Right lobe of liver (tissue), 6 donors: ENCODE measurements at regions not wholly inside any gene's neighbourhood (a gene's known extent, or its start where the extent isn't known, plus 50 kb on each side); places are given as distances from the start of the nearest gene placed in this dataset.

ENCODE experiments used
- ATAC-seq, 4 donors: fragments of 200-7000 bp; cut with Tn5 transposase; one replicate each; pipeline ENCODE4 v1.9.1; 2020; ENCODE audit warnings: mild to moderate bottlenecking in 4 of 4, moderate library complexity in 4 of 4
- DNase-seq, 3 donors: peaks; one replicate each; pipeline ENCODE4 v3.0.0-alpha.2; 2020
- H3K27ac ChIP-seq, 3 donors: fragments of 200-600 bp; one replicate each; pipeline ENCODE4 v1.8.0; 2022
- H3K27me3 ChIP-seq, 2 donors: fragments of 200-600 bp; one replicate each; pipeline ENCODE4 v1.8.0; 2022
- H3K36me3 ChIP-seq, 4 donors: fragments of 200-600 bp; sonication (generic) in 1 of 4; one replicate each; pipeline versions ENCODE4 v1.5.1 to v1.8.0; 2017 to 2022; ENCODE audit warnings: control low read depth in 1 of 4
- H3K4me1 ChIP-seq, 4 donors: fragments of 200-600 bp; sonication (generic) in 1 of 4; one replicate each; pipeline versions ENCODE4 v1.5.1 to v1.8.0; 2017 to 2022; ENCODE audit warnings: control low read depth in 1 of 4
- H3K4me3 ChIP-seq, 3 donors: fragments of 200-600 bp; one replicate each; pipeline ENCODE4 v1.8.0; 2022
- H3K9me3 ChIP-seq, 4 donors: fragments of 200-600 bp; sonication (generic) in 1 of 4; one replicate each; pipeline versions ENCODE4 v1.5.1 to v1.8.0; 2017 to 2022; ENCODE audit warnings: control low read depth in 1 of 4
- POLR2A ChIP-seq: fragments of 450-650 bp; IDR thresholded peaks from one replicate; pipeline ENCODE4 v1.6.1; 2017; ENCODE audit warnings: antibody characterized with exemption, mild to moderate bottlenecking
- WGBS: methylation state at CpG from one replicate; pipeline ENCODE4 v1.1.6; 2018; ENCODE audit warnings: low coverage, low lambda C conversion rate; ENCODE audit not compliant: insufficient coverage; ENCODE audit errors: missing lambda C conversion rate; 5-methylcytosine and 5-hydroxymethylcytosine counted together
- intact Hi-C, 2 donors: fragments of 100-400 bp; cut with DNase I; formaldehyde crosslinking; loops; one replicate each; pipeline versions ENCODE4 v1.11.2 to v1.14.1; 2022
- TF ChIP-seq, protein P1 (sequence below), 4 donors: fragments of 200-600 bp in 3 of 4; fragments of 450-650 bp in 1 of 4; IDR thresholded peaks; one replicate each; pipeline versions ENCODE4 v1.5.1 to v1.8.0; 2016 to 2022; ENCODE audit warnings: antibody characterized with exemption in 4 of 4, mild to moderate bottlenecking in 2 of 4
- donor health status: DM: no; HTN: yes; CAD: no.
- donor health status: DM: no; HTN: no; CAD: no.
- donor health status: DM: no; HTN: no; CAD: no.
- donor health status: DM: no; HTN: yes; CAD: no.
- donor health status: DM: no; HTN: yes; CAD: no.

DNA sequence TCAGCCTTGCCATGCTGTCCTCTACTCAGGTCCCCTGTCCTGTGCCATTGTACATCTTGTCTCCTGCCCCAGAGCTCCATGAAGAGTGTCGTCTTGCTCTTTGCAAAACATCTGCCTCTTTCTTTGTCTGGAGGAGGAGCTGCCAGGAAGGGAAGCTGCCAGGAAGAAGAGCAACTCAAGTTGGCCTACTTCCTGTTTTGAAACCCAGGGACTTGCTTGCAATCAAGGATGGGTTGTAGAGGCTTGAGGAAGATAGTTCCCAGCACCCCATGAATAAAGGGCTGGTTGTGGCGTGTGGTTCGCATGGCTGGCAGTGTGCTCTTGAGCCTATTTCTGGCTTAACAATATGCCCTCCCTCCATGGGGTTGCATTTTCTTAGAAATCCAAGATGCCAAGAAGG is 53.0 kb upstream of the CPEB4 start:
- 71% methylated on average over 1 of the region's 3 CpGs for WGBS
- DNase-seq (no peak), ATAC-seq (peak; percentile 36 to 44 (median 41))
- intact Hi-C loops: no loop called here
- no peak for TF ChIP-seq POLR2A
- TF ChIP-seq, protein P1, sequence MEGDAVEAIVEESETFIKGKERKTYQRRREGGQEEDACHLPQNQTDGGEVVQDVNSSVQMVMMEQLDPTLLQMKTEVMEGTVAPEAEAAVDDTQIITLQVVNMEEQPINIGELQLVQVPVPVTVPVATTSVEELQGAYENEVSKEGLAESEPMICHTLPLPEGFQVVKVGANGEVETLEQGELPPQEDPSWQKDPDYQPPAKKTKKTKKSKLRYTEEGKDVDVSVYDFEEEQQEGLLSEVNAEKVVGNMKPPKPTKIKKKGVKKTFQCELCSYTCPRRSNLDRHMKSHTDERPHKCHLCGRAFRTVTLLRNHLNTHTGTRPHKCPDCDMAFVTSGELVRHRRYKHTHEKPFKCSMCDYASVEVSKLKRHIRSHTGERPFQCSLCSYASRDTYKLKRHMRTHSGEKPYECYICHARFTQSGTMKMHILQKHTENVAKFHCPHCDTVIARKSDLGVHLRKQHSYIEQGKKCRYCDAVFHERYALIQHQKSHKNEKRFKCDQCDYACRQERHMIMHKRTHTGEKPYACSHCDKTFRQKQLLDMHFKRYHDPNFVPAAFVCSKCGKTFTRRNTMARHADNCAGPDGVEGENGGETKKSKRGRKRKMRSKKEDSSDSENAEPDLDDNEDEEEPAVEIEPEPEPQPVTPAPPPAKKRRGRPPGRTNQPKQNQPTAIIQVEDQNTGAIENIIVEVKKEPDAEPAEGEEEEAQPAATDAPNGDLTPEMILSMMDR (IDR thresholded peaks at IDR 0.05): no peak
- Histone ChIP-seq H3K36me3 (no peaks in the 10 kb centered on the region), H3K27ac (no peak overlapping the region), H3K4me1 (no peaks in the 10 kb centered on the region), H3K27me3 (no peaks in the 10 kb centered on the region), H3K9me3 (no peaks in the 10 kb centered on the region), H3K4me3 (no peak overlapping the region)

DNA sequence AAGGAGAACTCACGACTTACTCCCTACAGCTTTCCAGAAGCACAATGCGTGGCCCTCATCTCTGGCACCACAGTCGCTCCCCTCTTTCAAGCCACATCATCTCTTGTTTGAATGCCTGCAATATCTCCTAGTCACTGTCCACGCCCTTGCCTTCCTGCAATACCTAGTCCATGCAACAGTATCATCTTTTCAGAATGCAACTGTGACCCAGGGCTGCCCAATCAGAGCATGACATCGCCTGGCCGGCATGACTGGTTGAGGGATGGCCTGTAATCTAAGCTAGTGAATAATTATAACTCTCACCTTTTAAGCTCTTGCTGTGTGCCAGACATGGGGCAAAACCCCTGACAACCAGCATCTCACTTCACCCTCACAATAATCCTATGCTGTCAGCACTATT is 52.5 kb upstream of the CPEB4 start:
- WGBS: 68% methylated on average over 5 of the region's 6 CpGs

DNA sequence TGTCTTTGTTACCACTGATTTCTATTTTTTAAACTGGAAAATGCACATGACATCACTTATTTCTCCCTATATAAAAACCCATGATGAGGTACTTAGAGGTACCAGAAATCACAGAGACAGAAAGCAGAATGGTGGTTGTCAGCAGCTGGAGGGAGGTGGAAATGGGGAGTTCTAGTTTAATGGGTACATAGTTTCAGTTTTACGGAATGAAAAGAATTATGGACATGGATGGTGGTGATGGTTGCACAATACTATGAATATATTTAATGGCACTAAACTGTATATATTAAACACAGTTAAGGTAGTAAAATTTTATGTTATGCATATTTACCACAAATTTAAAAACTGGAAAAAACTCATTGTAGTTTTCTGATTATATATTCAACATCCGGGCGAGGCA is 50.5 kb upstream of the CPEB4 start:
- WGBS: 90% methylated on average over 2 of the region's 3 CpGs

More for the DNA sequence above, 52.5 kb upstream of the CPEB4 start:
- Histone ChIP-seq H3K36me3 (no peaks in the 10 kb centered on the region), H3K4me1 (no peaks in the 10 kb centered on the region), H3K9me3 (no peaks in the 10 kb centered on the region), H3K4me3 (no peak overlapping the region), H3K27ac (no peak overlapping the region), H3K27me3 (no peaks in the 10 kb centered on the region)
- intact Hi-C loops: no loop called here
- DNase-seq (no peak), ATAC-seq (peak in 1 of 4 donors; percentile 31)
- TF ChIP-seq, protein P1 (IDR thresholded peaks at IDR 0.05): no peak
- TF ChIP-seq POLR2A: no peak

More for the DNA sequence above, 50.5 kb upstream of the CPEB4 start:
- Histone ChIP-seq H3K9me3 (no peaks in the 10 kb centered on the region), H3K36me3 (no peaks in the 10 kb centered on the region), H3K27me3 (no peaks in the 10 kb centered on the region), H3K4me3 (no peak overlapping the region), H3K27ac (no peak overlapping the region), H3K4me1 (no peaks in the 10 kb centered on the region)
- DNase-seq (no peak), ATAC-seq (no peak)
- intact Hi-C loops: no loop called here
- TF ChIP-seq, protein P1 (IDR thresholded peaks at IDR 0.05): no peak
- TF ChIP-seq POLR2A: no peak
